Skeletal muscle satellite cell (primary cell): ENCODE measurements at regions not wholly inside any gene's neighbourhood (a gene's known extent, or its start where the extent isn't known, plus 50 kb on each side); places are given as distances from the start of the nearest gene placed in this dataset.

ENCODE experiments used
- H3K27me3 ChIP-seq: 2 replicates; pipeline ENCODE4 v1.7.0; 2013; ENCODE audit warnings: low read length; ENCODE audit not compliant: control insufficient read depth, insufficient read depth
- H3K36me3 ChIP-seq: 2 replicates; pipeline ENCODE4 v1.7.0; 2013; ENCODE audit warnings: mild to moderate bottlenecking, control low read depth, low read length; ENCODE audit not compliant: insufficient read depth
- H3K4me1 ChIP-seq: 2 replicates; pipeline ENCODE4 v1.7.0; 2013; ENCODE audit warnings: low read length; ENCODE audit not compliant: control insufficient read depth, insufficient read depth
- H3K4me2 ChIP-seq: 2 replicates; pipeline ENCODE4 v1.7.0; 2013; ENCODE audit warnings: mild to moderate bottlenecking, low read length
- H3K4me3 ChIP-seq: 2 replicates; pipeline ENCODE4 v1.7.0; 2013; ENCODE audit warnings: low read length
- H3K9ac ChIP-seq: 2 replicates; pipeline ENCODE4 v1.7.0; 2013; ENCODE audit warnings: mild to moderate bottlenecking, low read depth, low read length, moderate library complexity
- H3K9me3 ChIP-seq: replicated peaks from 2 replicates; pipeline ENCODE4 v1.7.0; 2013; ENCODE audit warnings: mild to moderate bottlenecking, control low read depth, low read length

GRCh38 chr18:29154758-29155725 is 978.1 kb upstream of the CDH2 start:
- peak overlapping the region; percentile 74 for H3K9ac ChIP-seq
- H3K27me3 ChIP-seq: no peaks in the 10 kb centered on the region
- H3K4me1 ChIP-seq: peaks cover 44% of the 10 kb centered on the region
- no peak overlapping the region for H3K4me3 ChIP-seq
- no peaks in the 10 kb centered on the region for H3K36me3 ChIP-seq
- H3K9me3 ChIP-seq: no peaks in the 10 kb centered on the region
- peak overlapping the region; percentile 51 for H3K4me2 ChIP-seq

DNA sequence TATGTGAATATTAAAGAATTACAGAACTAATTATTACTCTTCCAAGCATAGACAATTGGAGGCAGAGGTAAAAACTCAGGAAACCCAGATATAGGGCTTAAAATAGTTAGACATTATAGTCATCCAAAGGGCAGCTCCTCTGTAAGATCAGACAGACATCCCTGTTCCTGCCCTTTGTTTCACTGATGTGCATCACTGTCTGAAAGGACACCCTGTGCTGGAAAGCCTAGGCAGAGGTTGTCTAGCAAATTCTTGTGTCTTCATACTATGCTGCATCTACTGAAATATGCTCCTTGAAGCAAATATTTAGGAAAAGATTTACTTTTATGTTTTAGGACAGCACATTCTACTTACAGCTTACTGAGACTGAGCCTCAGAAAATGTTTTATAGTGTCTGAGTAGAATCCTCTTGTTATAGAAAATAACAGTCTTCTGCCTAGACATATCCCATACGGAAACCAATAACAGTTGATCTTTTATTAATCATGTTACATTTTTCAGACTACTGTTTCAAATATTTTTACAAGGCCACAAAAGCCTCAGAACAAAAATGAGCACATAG is 977.3 kb upstream of the CDH2 start:
- H3K4me2 ChIP-seq: peak overlapping the region; percentile 51
- H3K27me3 ChIP-seq: no peaks in the 10 kb centered on the region
- H3K4me1 ChIP-seq: peaks cover 44% of the 10 kb centered on the region
- H3K36me3 ChIP-seq: no peaks in the 10 kb centered on the region
- no peaks in the 10 kb centered on the region for H3K9me3 ChIP-seq
- no peak overlapping the region for H3K4me3 ChIP-seq
- H3K9ac ChIP-seq: peak overlapping the region; percentile 74

DNA sequence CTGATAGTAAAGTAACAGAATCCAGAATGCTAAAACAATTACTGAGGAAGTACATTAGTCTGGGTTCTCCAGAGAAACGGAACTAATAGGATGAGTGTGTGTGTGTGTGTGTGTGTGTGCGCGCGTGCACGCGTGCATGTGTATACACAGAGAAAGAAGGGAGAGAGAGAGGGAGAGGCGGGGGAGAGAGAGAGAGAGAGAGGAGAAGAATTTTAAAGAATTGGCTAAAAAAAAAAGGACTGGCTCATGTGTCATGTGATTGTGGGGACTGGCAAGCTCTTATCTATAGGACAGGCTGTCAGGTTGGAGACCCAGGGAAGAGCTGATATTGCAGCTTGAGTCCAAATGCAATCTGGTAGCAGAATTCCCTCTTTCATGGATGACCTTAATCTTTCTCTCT is 976.2 kb upstream of the CDH2 start:
- Histone ChIP-seq H3K9ac (peak overlapping the region; percentile 74), H3K27me3 (no peaks in the 10 kb centered on the region), H3K4me1 (peaks cover 45% of the 10 kb centered on the region), H3K36me3 (no peaks in the 10 kb centered on the region), H3K4me3 (no peak overlapping the region), H3K9me3 (no peaks in the 10 kb centered on the region), H3K4me2 (no peak overlapping the region)

DNA sequence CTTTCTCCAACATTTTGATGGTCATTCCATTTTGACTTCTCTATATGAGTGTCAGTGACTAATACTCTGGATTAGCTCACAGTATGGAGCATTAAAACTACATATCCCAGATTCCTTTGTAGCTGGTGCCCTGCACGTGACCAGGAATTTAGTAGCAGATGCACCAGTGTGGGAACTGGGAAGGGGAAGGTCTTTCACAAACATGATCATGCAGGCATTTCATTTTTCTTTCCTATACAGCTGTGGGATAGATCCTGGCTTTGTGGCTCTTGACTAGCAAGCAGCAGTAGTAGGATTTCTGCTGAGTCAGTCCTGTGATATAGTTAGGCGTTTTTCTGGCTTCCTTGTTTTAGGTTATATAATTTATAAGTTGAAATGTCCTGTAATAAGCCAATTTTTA is 971.0 kb upstream of the CDH2 start:
- H3K4me2 ChIP-seq: peak overlapping the region; percentile 28
- no peaks in the 10 kb centered on the region for H3K27me3 ChIP-seq
- no peaks in the 10 kb centered on the region for H3K36me3 ChIP-seq
- H3K4me3 ChIP-seq: no peak overlapping the region
- H3K9me3 ChIP-seq: no peaks in the 10 kb centered on the region
- no peak overlapping the region for H3K9ac ChIP-seq
- peaks cover 4% of the 10 kb centered on the region for H3K4me1 ChIP-seq

- Histone ChIP-seq H3K27me3 (no peaks in the 10 kb centered on the region), H3K9me3 (no peaks in the 10 kb centered on the region), H3K4me2 (no peak overlapping the region), H3K4me3 (no peak overlapping the region), H3K36me3 (no peaks in the 10 kb centered on the region), H3K4me1 (peaks cover 3% of the 10 kb centered on the region), H3K9ac (no peak overlapping the region)
Observed at GRCh38 chr18:29146068-29146467, 969.1 kb upstream of the CDH2 start.

GRCh38 chr18:29140590-29140989 is 963.7 kb upstream of the CDH2 start:
- no peak overlapping the region for H3K4me3 ChIP-seq
- no peaks in the 10 kb centered on the region for H3K4me1 ChIP-seq
- H3K4me2 ChIP-seq: no peak overlapping the region
- no peak overlapping the region for H3K9ac ChIP-seq
- H3K36me3 ChIP-seq: no peaks in the 10 kb centered on the region
- H3K9me3 ChIP-seq: no peaks in the 10 kb centered on the region
- H3K27me3 ChIP-seq: no peaks in the 10 kb centered on the region

GRCh38 chr18:29137773-29138495 is 961.0 kb upstream of the CDH2 start:
- no peak overlapping the region for H3K4me2 ChIP-seq
- H3K9me3 ChIP-seq: no peaks in the 10 kb centered on the region
- H3K27me3 ChIP-seq: no peaks in the 10 kb centered on the region
- no peaks in the 10 kb centered on the region for H3K4me1 ChIP-seq
- H3K9ac ChIP-seq: no peak overlapping the region
- H3K36me3 ChIP-seq: no peaks in the 10 kb centered on the region
- H3K4me3 ChIP-seq: no peak overlapping the region

DNA sequence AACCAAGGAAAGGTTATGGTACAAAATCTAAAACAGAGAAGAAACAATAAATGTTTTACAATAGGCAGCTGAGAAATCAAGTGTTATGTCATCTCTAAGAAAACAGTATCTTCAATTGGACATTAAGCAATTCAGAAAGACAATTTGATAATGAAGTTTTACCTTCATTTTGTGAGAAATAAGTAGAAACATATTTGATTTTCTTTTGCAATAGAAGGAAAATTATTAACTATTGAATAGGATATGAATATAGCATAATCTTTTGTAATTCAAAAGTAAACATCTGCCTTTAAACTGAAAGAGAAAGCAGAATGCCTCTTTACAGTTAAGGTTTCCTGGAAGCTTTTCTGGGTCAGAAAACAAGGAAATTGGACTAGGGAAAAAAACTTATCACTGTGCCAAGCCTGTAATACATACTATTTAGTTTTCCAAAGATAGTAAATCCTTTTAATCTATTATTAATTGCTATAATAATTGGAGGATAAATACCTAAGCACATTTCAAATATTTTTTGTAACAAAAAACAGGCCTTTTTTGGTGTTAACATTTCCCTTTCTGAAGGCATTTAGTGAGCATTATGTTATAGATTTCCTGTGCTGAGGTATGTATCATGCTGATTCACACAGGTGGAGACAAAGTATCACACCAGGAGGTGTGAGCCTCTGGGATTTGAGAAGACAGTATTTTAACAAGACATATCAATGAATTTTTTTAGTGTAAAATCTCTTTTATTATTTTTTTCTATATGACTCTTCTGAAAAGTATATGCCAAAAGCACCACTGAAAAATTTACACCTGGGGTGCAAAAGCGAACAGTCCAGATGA is 947.0 kb upstream of the CDH2 start:
- Histone ChIP-seq H3K4me2 (no peak overlapping the region), H3K27me3 (no peaks in the 10 kb centered on the region), H3K9me3 (no peaks in the 10 kb centered on the region), H3K4me1 (no peaks in the 10 kb centered on the region), H3K4me3 (no peak overlapping the region), H3K36me3 (no peaks in the 10 kb centered on the region), H3K9ac (no peak overlapping the region)

- H3K4me3 ChIP-seq: no peak overlapping the region
- no peaks in the 10 kb centered on the region for H3K4me1 ChIP-seq
Observed at GRCh38 chr18:29104671-29105070, 927.7 kb upstream of the CDH2 start.

DNA sequence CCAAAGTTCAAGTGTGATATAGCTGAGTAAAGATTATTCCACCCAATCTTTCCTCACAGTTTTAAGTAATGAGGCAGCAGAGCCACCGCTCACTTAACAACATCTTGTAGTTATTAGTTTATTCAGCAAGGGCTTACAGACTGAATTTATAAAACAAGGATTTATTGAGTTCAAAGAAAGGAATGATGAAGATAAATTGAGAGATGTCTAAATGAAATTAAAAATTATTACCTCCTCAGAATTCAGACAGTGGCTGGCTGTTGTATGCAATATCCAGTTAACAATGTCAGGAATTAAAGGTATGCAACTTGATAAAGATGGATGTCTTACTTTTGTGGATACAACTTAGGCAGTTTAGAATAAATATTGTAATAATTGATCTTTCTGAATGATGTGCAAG is 927.3 kb upstream of the CDH2 start:
- Histone ChIP-seq H3K4me1 (no peaks in the 10 kb centered on the region), H3K4me2 (no peak overlapping the region), H3K4me3 (no peak overlapping the region), H3K27me3 (no peaks in the 10 kb centered on the region), H3K9ac (no peak overlapping the region), H3K36me3 (no peaks in the 10 kb centered on the region), H3K9me3 (no peaks in the 10 kb centered on the region)

More at GRCh38 chr18:29104671-29105070, 927.7 kb upstream of the CDH2 start:
- H3K9ac ChIP-seq: no peak overlapping the region
- no peak overlapping the region for H3K4me2 ChIP-seq
- H3K36me3 ChIP-seq: no peaks in the 10 kb centered on the region
- H3K27me3 ChIP-seq: no peaks in the 10 kb centered on the region
- H3K9me3 ChIP-seq: no peaks in the 10 kb centered on the region
